IMR-90 (cell line): ENCODE measurements at regions not wholly inside any gene's neighbourhood (a gene's known extent, or its start where the extent isn't known, plus 50 kb on each side); places are given as distances from the start of the nearest gene placed in this dataset.

ENCODE experiments used
- CEBPB ChIP-seq: IDR thresholded peaks from 2 replicates; pipeline ENCODE4 v1.6.1; 2012; ENCODE audit warnings: low read depth, low read length, improper control_type of control experiment
- CTCF ChIP-seq: conservative IDR thresholded peaks from 2 replicates; pipeline ENCODE4 v1.5.1; 2012; ENCODE audit warnings: mild to moderate bottlenecking, low read depth, low read length, improper control_type of control experiment
- FOS ChIP-seq: fragments of 150-350 bp; IDR thresholded peaks from 2 replicates; pipeline ENCODE4 v1.6.1; 2016; ENCODE audit warnings: low read depth, low read length
- MAFK ChIP-seq: IDR thresholded peaks from 2 replicates; pipeline ENCODE4 v1.6.1; 2012; ENCODE audit warnings: low read depth, low read length, improper control_type of control experiment
- MAZ ChIP-seq: IDR thresholded peaks from 2 replicates; pipeline ENCODE4 v1.6.1; 2012; ENCODE audit warnings: low read depth, mild to moderate bottlenecking, low read length, improper control_type of control experiment, moderate library complexity, borderline replicate concordance
- MXI1 ChIP-seq: IDR thresholded peaks from 2 replicates; pipeline ENCODE4 v1.6.1; 2012; ENCODE audit warnings: low read depth, mild to moderate bottlenecking, low read length, moderate library complexity, borderline replicate concordance
- NFE2L2 ChIP-seq: fragments of 150-350 bp; IDR thresholded peaks from 2 replicates; pipeline ENCODE4 v1.6.1; 2016; ENCODE audit warnings: low read depth, mild to moderate bottlenecking, low read length
- POLR2A ChIP-seq: IDR thresholded peaks from 2 replicates; pipeline ENCODE4 v1.6.1; 2012; ENCODE audit warnings: mild to moderate bottlenecking, low read depth, low read length
- RAD21 ChIP-seq: IDR thresholded peaks from 2 replicates; pipeline ENCODE4 v1.6.1; 2012; ENCODE audit warnings: low read length, improper control_type of control experiment
- RCOR1 ChIP-seq: IDR thresholded peaks from 2 replicates; pipeline ENCODE4 v1.6.1; 2012; ENCODE audit warnings: mild to moderate bottlenecking, low read length, improper control_type of control experiment; ENCODE audit not compliant: insufficient replicate concordance
- SMC3 ChIP-seq: fragments of 150-350 bp; IDR thresholded peaks from 2 replicates; pipeline ENCODE4 v1.6.1; 2016; ENCODE audit warnings: low read depth, mild to moderate bottlenecking, antibody characterized with exemption, low read length, moderate library complexity
- USF2 ChIP-seq: fragments of 150-350 bp; IDR thresholded peaks from 2 replicates; pipeline ENCODE4 v1.6.1; 2017; ENCODE audit warnings: mild to moderate bottlenecking, antibody characterized with exemption, low read length, low read depth

GRCh38 chr12:42854208-42854607 lies 264.7 kb upstream of the PRICKLE1 start:
- no peak for TF ChIP-seq CTCF
- no peak for TF ChIP-seq SMC3
- no peak for TF ChIP-seq CEBPB
- TF ChIP-seq POLR2A = no peak
- no peak for TF ChIP-seq USF2
- no peak for TF ChIP-seq FOS
- no peak for TF ChIP-seq RAD21
- TF ChIP-seq NFE2L2 = no peak
- TF ChIP-seq MAZ = no peak
- no peak for TF ChIP-seq RCOR1
- no peak for TF ChIP-seq MXI1
- no peak for TF ChIP-seq MAFK
